Prostate gland (tissue), 2 donors: ENCODE measurements at regions not wholly inside any gene's neighbourhood (a gene's known extent, or its start where the extent isn't known, plus 50 kb on each side); places are given as distances from the start of the nearest gene placed in this dataset.
A peak's percentile ranks its signal among the peaks of the same experiment; 100 is the strongest.

Experiments used
- DNase-seq: peaks from one replicate; pipeline ENCODE4 v3.0.0-alpha.2; 2019; ENCODE audit warnings: low spot score
- H3K27ac ChIP-seq, 2 donors: fragments of 200-600 bp; sonication (generic); 2 replicates each; pipeline ENCODE4 v1.5.1; 2017 to 2019
- H3K27me3 ChIP-seq: fragments of 200-600 bp; sonication (generic); replicated peaks from 2 replicates; pipeline ENCODE4 v1.5.1; 2019; ENCODE audit not compliant: insufficient read depth
- H3K36me3 ChIP-seq, 2 donors: fragments of 200-600 bp; sonication (generic); 1 replicate in 1 of 2; 2 replicates in 1 of 2; pipeline versions ENCODE4 v1.5.1 to v1.8.1; 2017 to 2019
- H3K4me1 ChIP-seq: fragments of 200-600 bp; sonication (generic); replicated peaks from 2 replicates; pipeline ENCODE4 v1.5.1; 2019
- H3K4me3 ChIP-seq, 2 donors: fragments of 200-600 bp; sonication (generic); 2 replicates each; pipeline ENCODE4 v1.5.1; 2017 to 2019
- H3K9me3 ChIP-seq: fragments of 200-600 bp; sonication (generic); 2 replicates; pipeline ENCODE4 v1.5.1; 2017
- CTCF ChIP-seq, 4 experiments: fragments of 200-600 bp in 2 of 4; fragments of 450-650 bp in 2 of 4; sonication (generic) in 2 of 4; IDR thresholded peaks; 1 replicate in 3 of 4; 2 replicates in 1 of 4; pipeline ENCODE4 v1.5.1; 2016 to 2019; ENCODE audit warnings: antibody characterized with exemption in 4 of 4, mild to moderate bottlenecking in 2 of 4, moderate library complexity in 2 of 4
- POLR2A ChIP-seq: fragments of 450-650 bp; IDR thresholded peaks from one replicate; pipeline ENCODE4 v1.6.1; 2016; ENCODE audit warnings: antibody characterized with exemption, mild to moderate bottlenecking
- POLR2AphosphoS5 ChIP-seq: sonication (generic); formaldehyde crosslinking; IDR thresholded peaks from one replicate; pipeline ENCODE4 v1.6.1; 2017; ENCODE audit warnings: antibody characterized with exemption
- WGBS: methylation state at CpG from one replicate; pipeline ENCODE4 v1.1.5; 2018; 5-methylcytosine and 5-hydroxymethylcytosine counted together
- intact Hi-C: fragments of 100-400 bp; cut with DNase I; formaldehyde crosslinking; loops from one replicate; pipeline ENCODE4 v1.14.2; 2022

GRCh38 chr22:48950151-48950915 lies 877.3 kb downstream of the BRD1 start:
- WGBS, result 66% methylated on average over 27 of the region's 27 CpGs
- Histone ChIP-seq H3K4me3 (no peak overlapping the region), H3K9me3 (no peaks in the 10 kb centered on the region), H3K27ac (no peak overlapping the region), H3K36me3 (no peaks in the 10 kb centered on the region), H3K4me1 (no peaks in the 10 kb centered on the region), H3K27me3 (peaks cover 3% of the 10 kb centered on the region)
- TF ChIP-seq CTCF (IDR thresholded peaks at IDR 0.05), result no peak
- no peak for TF ChIP-seq POLR2AphosphoS5
- TF ChIP-seq POLR2A, result no peak
- peak; percentile 2 for DNase-seq
- intact Hi-C loops, result no loop called here

- intact Hi-C loops, result no loop called here
- WGBS, result 82% methylated on average over 18 of the region's 18 CpGs
- no peak for TF ChIP-seq POLR2AphosphoS5
- TF ChIP-seq CTCF (IDR thresholded peaks at IDR 0.05), result no peak
- no peak for TF ChIP-seq POLR2A
- Histone ChIP-seq H3K9me3 (no peaks in the 10 kb centered on the region), H3K36me3 (no peaks in the 10 kb centered on the region), H3K4me3 (no peak overlapping the region), H3K4me1 (no peaks in the 10 kb centered on the region), H3K27ac (no peak overlapping the region), H3K27me3 (peaks cover 3% of the 10 kb centered on the region)
- peak; percentile 1 for DNase-seq
Observed at GRCh38 chr22:48949375-48950149, 878.1 kb downstream of the BRD1 start.

GRCh38 chr22:48948575-48949170 lies 879.0 kb downstream of the BRD1 start:
- no peaks in the 10 kb centered on the region for H3K4me1 ChIP-seq
- no peak overlapping the region for H3K27ac ChIP-seq
- WGBS, result 73% methylated on average over 6 of the region's 6 CpGs
- H3K27me3 ChIP-seq, result peaks cover 3% of the 10 kb centered on the region
- no peak overlapping the region for H3K4me3 ChIP-seq
- TF ChIP-seq CTCF (IDR thresholded peaks at IDR 0.05), result no peak
- no peak for TF ChIP-seq POLR2AphosphoS5
- no peak for TF ChIP-seq POLR2A
- intact Hi-C loops, result no loop called here
- peak; percentile 1 for DNase-seq
- H3K36me3 ChIP-seq, result no peaks in the 10 kb centered on the region
- no peaks in the 10 kb centered on the region for H3K9me3 ChIP-seq

GRCh38 chr22:48947636-48948035 lies 880.0 kb downstream of the BRD1 start:
- Histone ChIP-seq H3K4me3 (no peak overlapping the region), H3K36me3 (no peaks in the 10 kb centered on the region), H3K9me3 (no peaks in the 10 kb centered on the region), H3K27ac (no peak overlapping the region), H3K4me1 (no peaks in the 10 kb centered on the region), H3K27me3 (peaks cover 3% of the 10 kb centered on the region)
- TF ChIP-seq POLR2A (no peak), POLR2AphosphoS5 (no peak), CTCF (IDR thresholded peaks at IDR 0.05) (no peak)
- WGBS, result 68% methylated on average over 5 of the region's 5 CpGs
- intact Hi-C loops, result no loop called here
- DNase-seq, result no peak
